ENCODE measurements at regions not wholly inside any gene's neighbourhood (a gene's known extent, or its start where the extent isn't known, plus 50 kb on each side); places are given as distances from the start of the nearest gene placed in this dataset.

GRCh38 chr3:150059241-150059640 lies 88.5 kb upstream of the PFN2 start:
- no peaks in the 10 kb centered on the region for H3K4me1 ChIP-seq (ENCODE audit: insufficient read depth)
- H3K27me3 ChIP-seq: no peaks in the 10 kb centered on the region
- no peak overlapping the region for H2AFZ ChIP-seq
- H3K9me2 ChIP-seq (replicated peaks; ENCODE audit: insufficient read depth): no peaks in the 10 kb centered on the region
- no peak overlapping the region for H3K4me3 ChIP-seq
- TF ChIP-seq EZH2 (IDR thresholded peaks at IDR 0.05; ENCODE audit: borderline replicate concordance) (no peak), CTCF (IDR thresholded peaks at IDR 0.05; ENCODE audit: poor library complexity) (no peak), EZH2phosphoT487 (IDR thresholded peaks at IDR 0.05; ENCODE audit: low read depth, severe bottlenecking, unreplicated experiment) (no peak)
- H3K79me2 ChIP-seq: no peaks in the 10 kb centered on the region
- no peak for DNase-seq (ENCODE audit: low spot score)
- H3K36me3 ChIP-seq (replicated peaks; ENCODE audit: insufficient read depth, low read depth): no peaks in the 10 kb centered on the region
- no peak overlapping the region for H3K27ac ChIP-seq
- H3K9me3 ChIP-seq (ENCODE audit: low read depth): no peaks in the 10 kb centered on the region
- no peak overlapping the region for H3K4me2 ChIP-seq
- WGBS (ENCODE audit: low lambda C conversion rate, missing lambda C conversion rate): 81% methylated on average over 5 of the region's 5 CpGs
- H4K20me1 ChIP-seq (ENCODE audit: insufficient read depth, poor library complexity, severe bottlenecking): no peaks in the 10 kb centered on the region

GRCh38 chr3:150057227-150057626 lies 86.5 kb upstream of the PFN2 start:
- no peak overlapping the region for H2AFZ ChIP-seq
- H3K79me2 ChIP-seq: no peaks in the 10 kb centered on the region
- H3K9me2 ChIP-seq (replicated peaks; ENCODE audit: insufficient read depth): no peaks in the 10 kb centered on the region
- H3K27ac ChIP-seq: no peak overlapping the region
- H3K4me1 ChIP-seq (ENCODE audit: insufficient read depth): no peaks in the 10 kb centered on the region
- 80% methylated on average over 4 of the region's 4 CpGs for WGBS (ENCODE audit: low lambda C conversion rate, missing lambda C conversion rate)
- TF ChIP-seq EZH2 (IDR thresholded peaks at IDR 0.05; ENCODE audit: borderline replicate concordance): no peak
- no peak for TF ChIP-seq CTCF (IDR thresholded peaks at IDR 0.05; ENCODE audit: poor library complexity)
- TF ChIP-seq EZH2phosphoT487 (IDR thresholded peaks at IDR 0.05; ENCODE audit: low read depth, severe bottlenecking, unreplicated experiment): no peak
- H3K4me3 ChIP-seq: no peak overlapping the region
- H3K36me3 ChIP-seq (replicated peaks; ENCODE audit: insufficient read depth, low read depth): no peaks in the 10 kb centered on the region
- H4K20me1 ChIP-seq (ENCODE audit: insufficient read depth, poor library complexity, severe bottlenecking): no peaks in the 10 kb centered on the region
- DNase-seq (ENCODE audit: low spot score): no peak
- H3K9me3 ChIP-seq (ENCODE audit: low read depth): no peaks in the 10 kb centered on the region
- H3K4me2 ChIP-seq: no peak overlapping the region
- H3K27me3 ChIP-seq: no peaks in the 10 kb centered on the region

- H3K27ac ChIP-seq: no peak overlapping the region
- no peaks in the 10 kb centered on the region for H3K9me2 ChIP-seq (replicated peaks; ENCODE audit: insufficient read depth)
- H3K9me3 ChIP-seq (ENCODE audit: low read depth): no peaks in the 10 kb centered on the region
- no peaks in the 10 kb centered on the region for H3K4me1 ChIP-seq (ENCODE audit: insufficient read depth)
- TF ChIP-seq EZH2 (IDR thresholded peaks at IDR 0.05; ENCODE audit: borderline replicate concordance) (no peak), EZH2phosphoT487 (IDR thresholded peaks at IDR 0.05; ENCODE audit: low read depth, severe bottlenecking, unreplicated experiment) (no peak), CTCF (IDR thresholded peaks at IDR 0.05; ENCODE audit: poor library complexity) (no peak)
- no peaks in the 10 kb centered on the region for H4K20me1 ChIP-seq (ENCODE audit: insufficient read depth, poor library complexity, severe bottlenecking)
- no peaks in the 10 kb centered on the region for H3K36me3 ChIP-seq (replicated peaks; ENCODE audit: insufficient read depth, low read depth)
- no peak for DNase-seq (ENCODE audit: low spot score)
- no peak overlapping the region for H3K4me3 ChIP-seq
- H3K79me2 ChIP-seq: no peaks in the 10 kb centered on the region
- no peak overlapping the region for H2AFZ ChIP-seq
- 83% methylated on average over 6 of the region's 6 CpGs for WGBS (ENCODE audit: low lambda C conversion rate, missing lambda C conversion rate)
- H3K27me3 ChIP-seq: no peaks in the 10 kb centered on the region
- H3K4me2 ChIP-seq: no peak overlapping the region
These were observed 84.6 kb upstream of the PFN2 start for GRCh38 chr3:150055332-150055731.

GRCh38 chr3:150054635-150055034 lies 83.9 kb upstream of the PFN2 start:
- DNase-seq (ENCODE audit: low spot score): no peak
- no peaks in the 10 kb centered on the region for H3K9me2 ChIP-seq (replicated peaks; ENCODE audit: insufficient read depth)
- no peaks in the 10 kb centered on the region for H3K79me2 ChIP-seq
- no peaks in the 10 kb centered on the region for H3K36me3 ChIP-seq (replicated peaks; ENCODE audit: insufficient read depth, low read depth)
- H2AFZ ChIP-seq: no peak overlapping the region
- no peak overlapping the region for H3K4me2 ChIP-seq
- 100% methylated on average over 2 of the region's 2 CpGs for WGBS (ENCODE audit: low lambda C conversion rate, missing lambda C conversion rate)
- H3K4me1 ChIP-seq (ENCODE audit: insufficient read depth): no peaks in the 10 kb centered on the region
- H3K27ac ChIP-seq: no peak overlapping the region
- H3K4me3 ChIP-seq: no peak overlapping the region
- no peak for TF ChIP-seq EZH2phosphoT487 (IDR thresholded peaks at IDR 0.05; ENCODE audit: low read depth, severe bottlenecking, unreplicated experiment)
- no peak for TF ChIP-seq CTCF (IDR thresholded peaks at IDR 0.05; ENCODE audit: poor library complexity)
- TF ChIP-seq EZH2 (IDR thresholded peaks at IDR 0.05; ENCODE audit: borderline replicate concordance): no peak
- H3K27me3 ChIP-seq: no peaks in the 10 kb centered on the region
- H3K9me3 ChIP-seq (ENCODE audit: low read depth): no peaks in the 10 kb centered on the region
- H4K20me1 ChIP-seq (ENCODE audit: insufficient read depth, poor library complexity, severe bottlenecking): no peaks in the 10 kb centered on the region

All from hepatocyte (in vitro differentiated cells).